Lower lobe of right lung (tissue), 2 donors: ENCODE measurements at regions not wholly inside any gene's neighbourhood (a gene's known extent, or its start where the extent isn't known, plus 50 kb on each side); places are given as distances from the start of the nearest gene placed in this dataset.

Experiments
- ATAC-seq, 2 donors: fragments of 200-7000 bp; cut with Tn5 transposase; one replicate each; pipeline ENCODE4 v1.9.1; 2020 to 2022; ENCODE audit warnings: mild to moderate bottlenecking in 2 of 2, moderate library complexity in 2 of 2
- DNase-seq: peaks from one replicate; pipeline ENCODE4 v3.0.0-alpha.2; 2020
- H3K27ac ChIP-seq: fragments of 200-600 bp; one replicate; pipeline ENCODE4 v1.8.0; 2022
- H3K27me3 ChIP-seq: fragments of 200-600 bp; one replicate; pipeline ENCODE4 v1.8.0; 2022; ENCODE audit warnings: low read depth
- H3K36me3 ChIP-seq: fragments of 200-600 bp; one replicate; pipeline ENCODE4 v1.8.0; 2022; ENCODE audit warnings: mild to moderate bottlenecking
- H3K4me1 ChIP-seq: fragments of 200-600 bp; one replicate; pipeline ENCODE4 v1.8.0; 2022
- H3K4me3 ChIP-seq: fragments of 200-600 bp; one replicate; pipeline ENCODE4 v1.8.0; 2022; ENCODE audit warnings: mild to moderate bottlenecking
- H3K9me3 ChIP-seq: fragments of 200-600 bp; one replicate; pipeline ENCODE4 v1.8.0; 2022
- CTCF ChIP-seq: fragments of 200-600 bp; IDR thresholded peaks from one replicate; pipeline ENCODE4 v1.8.0; 2022; ENCODE audit warnings: antibody characterized with exemption, mild to moderate bottlenecking
- intact Hi-C: fragments of 100-400 bp; cut with DNase I; formaldehyde crosslinking; loops from one replicate; pipeline ENCODE4 v1.11.0; 2022
- donor health status: DM: no; HTN: yes; CAD: no; lungs with severe emphysema.

GRCh38 chr5:164470312-164470711 lies 964.9 kb downstream of the MAT2B start:
- TF ChIP-seq CTCF, result no peak
- Histone ChIP-seq H3K27ac (no peak overlapping the region), H3K4me3 (no peak overlapping the region), H3K4me1 (no peaks in the 10 kb centered on the region), H3K27me3 (no peaks in the 10 kb centered on the region), H3K36me3 (no peaks in the 10 kb centered on the region), H3K9me3 (no peaks in the 10 kb centered on the region)
- DNase-seq (no peak), ATAC-seq (no peak)
- intact Hi-C loops, result no loop called here

DNA sequence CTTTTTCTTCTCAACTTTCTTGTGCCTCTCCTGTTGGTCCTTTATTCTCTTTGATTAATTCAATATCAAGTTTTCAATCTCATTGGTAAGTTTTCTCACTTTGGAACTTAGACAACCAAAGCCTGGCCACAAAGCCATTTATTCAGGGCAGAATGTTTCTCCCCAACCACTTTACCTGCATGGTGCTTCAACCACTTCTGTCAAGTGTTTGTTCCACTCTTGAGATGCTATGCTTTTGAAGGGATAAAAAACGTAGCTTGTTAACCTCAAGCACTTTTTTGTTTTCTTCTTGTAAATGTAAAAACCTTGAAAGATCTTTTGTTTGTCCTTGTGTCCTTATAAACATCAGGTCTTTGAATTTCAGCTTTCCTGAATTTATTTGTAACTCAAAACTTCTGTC lies 966.7 kb downstream of the MAT2B start:
- H3K27me3 ChIP-seq, result no peaks in the 10 kb centered on the region
- H3K9me3 ChIP-seq, result no peaks in the 10 kb centered on the region
- peak in 1 of 2 donors; percentile 82 for ATAC-seq
- H3K4me1 ChIP-seq, result no peaks in the 10 kb centered on the region
- TF ChIP-seq CTCF, result no peak
- no peaks in the 10 kb centered on the region for H3K36me3 ChIP-seq
- no peak overlapping the region for H3K4me3 ChIP-seq
- intact Hi-C loops, result no loop called here
- no peak overlapping the region for H3K27ac ChIP-seq
- no peak for DNase-seq

DNA sequence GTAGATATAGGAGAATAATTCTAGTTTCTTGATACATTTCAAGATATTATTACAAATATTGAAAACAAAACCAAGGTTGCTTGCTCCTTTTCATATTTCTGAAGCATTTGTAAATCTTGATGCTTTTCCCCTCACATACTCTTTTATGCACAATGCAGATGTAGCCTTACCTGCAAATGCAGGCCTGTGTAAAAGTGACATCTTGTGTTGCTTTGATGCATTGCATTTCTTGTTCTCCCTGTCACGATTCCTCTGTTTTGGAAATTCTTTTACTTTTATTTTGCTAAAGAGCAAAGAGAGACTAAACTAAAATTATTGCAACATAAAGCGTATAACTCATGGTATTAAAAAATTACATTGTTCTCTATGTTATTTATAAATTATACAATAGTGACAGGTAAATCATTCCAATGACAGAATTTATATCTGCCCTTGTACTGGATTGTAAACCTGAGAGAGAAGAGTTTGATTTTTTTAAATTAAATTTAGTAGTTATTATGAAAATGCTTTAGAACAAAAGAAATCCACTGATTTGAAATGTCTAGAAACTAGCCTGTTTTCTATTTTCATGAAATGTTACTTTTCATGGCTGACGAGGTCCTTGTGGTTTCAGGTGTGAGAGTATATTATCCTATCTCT lies 970.0 kb downstream of the MAT2B start:
- Histone ChIP-seq H3K27me3 (no peaks in the 10 kb centered on the region), H3K36me3 (no peaks in the 10 kb centered on the region), H3K27ac (no peak overlapping the region), H3K4me3 (no peak overlapping the region), H3K9me3 (no peaks in the 10 kb centered on the region), H3K4me1 (no peaks in the 10 kb centered on the region)
- intact Hi-C loops, result no loop called here
- ATAC-seq, result peak in 1 of 2 donors; percentile 59
- peak; percentile 42 for TF ChIP-seq CTCF
- no peak for DNase-seq

GRCh38 chr5:164481270-164481669 lies 975.9 kb downstream of the MAT2B start:
- H3K27ac ChIP-seq, result no peak overlapping the region
- H3K4me3 ChIP-seq, result no peak overlapping the region
- intact Hi-C loops, result no loop called here
- no peaks in the 10 kb centered on the region for H3K4me1 ChIP-seq
- ATAC-seq (no peak), DNase-seq (no peak)
- H3K9me3 ChIP-seq, result no peaks in the 10 kb centered on the region
- TF ChIP-seq CTCF, result no peak
- H3K36me3 ChIP-seq, result no peaks in the 10 kb centered on the region
- H3K27me3 ChIP-seq, result no peaks in the 10 kb centered on the region

GRCh38 chr5:164482351-164482750 lies 976.9 kb downstream of the MAT2B start:
- ATAC-seq (no peak), DNase-seq (no peak)
- Histone ChIP-seq H3K4me3 (no peak overlapping the region), H3K9me3 (no peaks in the 10 kb centered on the region), H3K27me3 (no peaks in the 10 kb centered on the region), H3K27ac (no peak overlapping the region), H3K36me3 (no peaks in the 10 kb centered on the region), H3K4me1 (no peaks in the 10 kb centered on the region)
- no peak for TF ChIP-seq CTCF
- intact Hi-C loops, result no loop called here

GRCh38 chr5:164484948-164485347 lies 979.5 kb downstream of the MAT2B start:
- Histone ChIP-seq H3K4me3 (no peak overlapping the region), H3K9me3 (no peaks in the 10 kb centered on the region), H3K27ac (no peak overlapping the region), H3K4me1 (no peaks in the 10 kb centered on the region), H3K36me3 (no peaks in the 10 kb centered on the region), H3K27me3 (no peaks in the 10 kb centered on the region)
- intact Hi-C loops, result no loop called here
- no peak for TF ChIP-seq CTCF
- no peak for DNase-seq
- ATAC-seq, result no peak
